ENCODE measurements at regions not wholly inside any gene's neighbourhood (a gene's known extent, or its start where the extent isn't known, plus 50 kb on each side); places are given as distances from the start of the nearest gene placed in this dataset.

GRCh38 chr1:73092383-73092782 lies 810.0 kb upstream of the NEGR1 start:
- Histone ChIP-seq H3K4me1 (ENCODE audit: insufficient read depth, poor library complexity, severe bottlenecking) (no peaks in the 10 kb centered on the region), H3K27ac (ENCODE audit: poor library complexity, severe bottlenecking) (no peak overlapping the region), H3K9me3 (ENCODE audit: severe bottlenecking) (no peaks in the 10 kb centered on the region), H3K27me3 (ENCODE audit: insufficient read depth, poor library complexity, severe bottlenecking) (no peaks in the 10 kb centered on the region), H3K36me3 (ENCODE audit: low read depth) (no peaks in the 10 kb centered on the region), H3K4me3 (ENCODE audit: severe bottlenecking) (no peak overlapping the region)
- DNase-seq (ENCODE audit: low spot score) (no peak), ATAC-seq (ENCODE audit: low read depth) (no peak)
- TF ChIP-seq CTCF (IDR thresholded peaks at IDR 0.05; ENCODE audit: poor library complexity, severe bottlenecking) = no peak

GRCh38 chr1:73066866-73067265 lies 784.5 kb upstream of the NEGR1 start:
- no peaks in the 10 kb centered on the region for H3K9me3 ChIP-seq (ENCODE audit: severe bottlenecking)
- no peak for TF ChIP-seq CTCF (IDR thresholded peaks at IDR 0.05; ENCODE audit: poor library complexity, severe bottlenecking)
- no peak for ATAC-seq (ENCODE audit: low read depth)
- H3K4me3 ChIP-seq (ENCODE audit: severe bottlenecking) = no peak overlapping the region
- no peak for DNase-seq (ENCODE audit: low spot score)
- no peaks in the 10 kb centered on the region for H3K4me1 ChIP-seq (ENCODE audit: insufficient read depth, poor library complexity, severe bottlenecking)
- no peak overlapping the region for H3K27ac ChIP-seq (ENCODE audit: poor library complexity, severe bottlenecking)
- H3K27me3 ChIP-seq (ENCODE audit: insufficient read depth, poor library complexity, severe bottlenecking) = no peaks in the 10 kb centered on the region
- H3K36me3 ChIP-seq (ENCODE audit: low read depth) = no peaks in the 10 kb centered on the region

GRCh38 chr1:73065339-73066041 lies 783.2 kb upstream of the NEGR1 start:
- ATAC-seq (ENCODE audit: low read depth) (no peak), DNase-seq (ENCODE audit: low spot score) (no peak)
- Histone ChIP-seq H3K9me3 (ENCODE audit: severe bottlenecking) (no peaks in the 10 kb centered on the region), H3K4me1 (ENCODE audit: insufficient read depth, poor library complexity, severe bottlenecking) (no peaks in the 10 kb centered on the region), H3K27me3 (ENCODE audit: insufficient read depth, poor library complexity, severe bottlenecking) (no peaks in the 10 kb centered on the region), H3K36me3 (ENCODE audit: low read depth) (no peaks in the 10 kb centered on the region), H3K4me3 (ENCODE audit: severe bottlenecking) (no peak overlapping the region), H3K27ac (ENCODE audit: poor library complexity, severe bottlenecking) (no peak overlapping the region)
- TF ChIP-seq CTCF (IDR thresholded peaks at IDR 0.05; ENCODE audit: poor library complexity, severe bottlenecking) = no peak

GRCh38 chr1:73056826-73057225 lies 774.5 kb upstream of the NEGR1 start:
- no peak for ATAC-seq (ENCODE audit: low read depth)
- no peaks in the 10 kb centered on the region for H3K9me3 ChIP-seq (ENCODE audit: severe bottlenecking)
- no peak overlapping the region for H3K4me3 ChIP-seq (ENCODE audit: severe bottlenecking)
- no peaks in the 10 kb centered on the region for H3K4me1 ChIP-seq (ENCODE audit: insufficient read depth, poor library complexity, severe bottlenecking)
- no peaks in the 10 kb centered on the region for H3K27me3 ChIP-seq (ENCODE audit: insufficient read depth, poor library complexity, severe bottlenecking)
- H3K27ac ChIP-seq (ENCODE audit: poor library complexity, severe bottlenecking) = no peak overlapping the region
- TF ChIP-seq CTCF (IDR thresholded peaks at IDR 0.05; ENCODE audit: poor library complexity, severe bottlenecking) = no peak
- H3K36me3 ChIP-seq (ENCODE audit: low read depth) = no peaks in the 10 kb centered on the region
- DNase-seq (ENCODE audit: low spot score) = no peak

GRCh38 chr1:73044241-73045036 lies 762.1 kb upstream of the NEGR1 start:
- Histone ChIP-seq H3K4me1 (ENCODE audit: insufficient read depth, poor library complexity, severe bottlenecking) (no peaks in the 10 kb centered on the region), H3K36me3 (ENCODE audit: low read depth) (no peaks in the 10 kb centered on the region), H3K27ac (ENCODE audit: poor library complexity, severe bottlenecking) (no peak overlapping the region), H3K9me3 (ENCODE audit: severe bottlenecking) (no peaks in the 10 kb centered on the region), H3K4me3 (ENCODE audit: severe bottlenecking) (no peak overlapping the region), H3K27me3 (ENCODE audit: insufficient read depth, poor library complexity, severe bottlenecking) (no peaks in the 10 kb centered on the region)
- ATAC-seq (ENCODE audit: low read depth) (no peak; the same call in 2 of the 3 replicates), DNase-seq (ENCODE audit: low spot score) (no peak)
- no peak for TF ChIP-seq CTCF (IDR thresholded peaks at IDR 0.05; ENCODE audit: poor library complexity, severe bottlenecking)

Data from RWPE2 (cell line).